DOHH2 (cell line): ENCODE measurements at regions not wholly inside any gene's neighbourhood (a gene's known extent, or its start where the extent isn't known, plus 50 kb on each side); places are given as distances from the start of the nearest gene placed in this dataset.

Source experiments
- CTCF ChIP-seq: fragments of 200-600 bp; sonication (generic); IDR thresholded peaks from one replicate; pipeline ENCODE4 v1.5.1; 2014; ENCODE audit warnings: antibody characterized with exemption, mild to moderate bottlenecking, low read depth, low read length; ENCODE audit not compliant: poor library complexity, severe bottlenecking
- EZH2phosphoT487 ChIP-seq: fragments of 200-600 bp; sonication (generic); IDR thresholded peaks from 2 replicates; pipeline ENCODE4 v1.6.1; 2017; ENCODE audit warnings: borderline replicate concordance, mild to moderate bottlenecking, antibody characterized with exemption, low read length, moderate library complexity, mixed read lengths

GRCh38 chr5:53331463-53331862 is 149.0 kb upstream of the FST start:
- TF ChIP-seq CTCF, result no peak
- TF ChIP-seq EZH2phosphoT487, result no peak
